SK-N-SH (cell line): ENCODE measurements at regions not wholly inside any gene's neighbourhood (a gene's known extent, or its start where the extent isn't known, plus 50 kb on each side); places are given as distances from the start of the nearest gene placed in this dataset.

Experiments
- CTCF ChIA-PET: fragments of 300-600, 350-600 bp; formaldehyde crosslinking; extraction: SDS; loops from one replicate; lab custom pipeline; 2021; lab: Yijun Ruan, JAX
- POLR2A ChIA-PET: fragments of 350-600 bp; sonication (Branson Sonifier 250); formaldehyde crosslinking; extraction: SDS; loops from one replicate; lab custom pipeline; 2020; ENCODE audit warnings: antibody characterized with exemption, inconsistent platforms; lab: Yijun Ruan, JAX
- DNase-seq: peaks from one replicate; pipeline ENCODE4 v3.0.0; 2012
- H2AFZ ChIP-seq: fragments of 200-600 bp; sonication (generic); 2 replicates; pipeline ENCODE4 v1.8.1; 2016; ENCODE audit warnings: antibody characterized with exemption, mild to moderate bottlenecking, low read depth
- H3F3A ChIP-seq: fragments of 200-600 bp; sonication (generic); replicated peaks from 2 replicates; pipeline ENCODE3; 2016; ENCODE audit warnings: antibody characterized with exemption, mild to moderate bottlenecking; ENCODE audit not compliant: insufficient read depth
- H3K27ac ChIP-seq, 2 experiments: fragments of 200-500 bp in 1 of 2; fragments of 200-600 bp in 1 of 2; sonication (Bioruptor generic) in 1 of 2; sonication (generic), shearing (Covaris generic) in 1 of 2; 2 replicates each; pipeline versions ENCODE4 v1.5.1 to v1.6.1; 2014 to 2016; ENCODE audit warnings: low read depth in 2 of 2, inconsistent platforms in 1 of 2, low read length in 1 of 2, mild to moderate bottlenecking in 1 of 2, mixed read lengths in 1 of 2
- H3K27me3 ChIP-seq: fragments of 200-600 bp; sonication (generic), shearing (Covaris generic); 2 replicates; pipeline ENCODE4 v1.6.1; 2016; ENCODE audit warnings: mixed run types; ENCODE audit not compliant: insufficient read depth
- H3K36me3 ChIP-seq, 2 experiments: fragments of 200-500 bp in 1 of 2; fragments of 200-600 bp in 1 of 2; sonication (Bioruptor generic) in 1 of 2; sonication (generic) in 1 of 2; replicated peaks in 1 of 2; 2 replicates each; pipeline versions ENCODE3 to v1.5.1; 2014 to 2016; ENCODE audit warnings: low read length in 1 of 2, mild to moderate bottlenecking in 1 of 2; ENCODE audit not compliant: insufficient read depth in 2 of 2, control insufficient read depth in 1 of 2
- H3K4me1 ChIP-seq, 2 experiments: fragments of 200-500 bp in 1 of 2; fragments of 200-600 bp in 1 of 2; sonication (Bioruptor generic) in 1 of 2; sonication (generic), shearing (Covaris generic) in 1 of 2; 2 replicates each; pipeline versions ENCODE4 v1.5.1 to v1.6.1; 2014 to 2016; ENCODE audit warnings: low read depth in 1 of 2, low read length in 1 of 2, mixed run types in 1 of 2; ENCODE audit not compliant: insufficient read depth in 2 of 2, control insufficient read depth in 1 of 2
- H3K4me2 ChIP-seq: fragments of 200-600 bp; sonication (generic), shearing (Covaris generic); 2 replicates; pipeline ENCODE4 v1.6.1; 2017; ENCODE audit warnings: mixed run types
- H3K4me3 ChIP-seq, 2 experiments: fragments of 200-500 bp in 1 of 2; fragments of 200-600 bp in 1 of 2; sonication (Bioruptor generic) in 1 of 2; sonication (generic), shearing (Covaris generic) in 1 of 2; 2 replicates each; pipeline versions ENCODE4 v1.5.1 to v1.8.1; 2014 to 2016; ENCODE audit warnings: low read depth in 2 of 2, inconsistent platforms in 1 of 2, low read length in 1 of 2, mild to moderate bottlenecking in 1 of 2, mixed read lengths in 1 of 2, moderate library complexity in 1 of 2
- H3K79me2 ChIP-seq: fragments of 200-600 bp; sonication (generic); 2 replicates; pipeline ENCODE4 v1.8.1; 2017; ENCODE audit warnings: mild to moderate bottlenecking; ENCODE audit not compliant: insufficient read depth
- H3K9ac ChIP-seq: fragments of 200-600 bp; sonication (generic); 2 replicates; pipeline ENCODE4 v1.6.1; 2017; ENCODE audit warnings: mixed run types
- H3K9me2 ChIP-seq: fragments of 200-600 bp; sonication (generic); 2 replicates; pipeline ENCODE4 v1.6.1; 2017; ENCODE audit warnings: mixed run types
- H3K9me3 ChIP-seq: fragments of 200-600 bp; sonication (generic); 2 replicates; pipeline ENCODE4 v1.6.1; 2017; ENCODE audit warnings: mixed run types, mild to moderate bottlenecking, moderate library complexity
- H4K20me1 ChIP-seq: fragments of 200-600 bp; sonication (generic); 2 replicates; pipeline ENCODE4 v1.6.1; 2017; ENCODE audit warnings: mild to moderate bottlenecking, mixed run types; ENCODE audit not compliant: insufficient read depth
- CHD2 ChIP-seq: fragments of 150-350 bp; IDR thresholded peaks from 2 replicates; pipeline ENCODE4 v1.6.1; 2018; ENCODE audit warnings: low read length; ENCODE audit not compliant: partially characterized antibody
- ELF1 ChIP-seq: IDR thresholded peaks from 2 replicates; pipeline ENCODE4 v1.4.0; 2012
- FOSL2 ChIP-seq: IDR thresholded peaks from 2 replicates; pipeline ENCODE4 v1.4.0; 2012; ENCODE audit warnings: low read depth, mild to moderate bottlenecking, moderate library complexity, borderline replicate concordance
- FOXJ3 ChIP-seq: sonication (generic); formaldehyde crosslinking; IDR thresholded peaks from 2 replicates; pipeline ENCODE4 v1.5.1; 2020; ENCODE audit warnings: mild to moderate bottlenecking, missing genetic modification reagents
- GABPA ChIP-seq: IDR thresholded peaks from 2 replicates; pipeline ENCODE4 v1.4.0; 2012; ENCODE audit warnings: low read depth, mild to moderate bottlenecking
- IRF3 ChIP-seq: fragments of 150-350 bp; IDR thresholded peaks from 2 replicates; pipeline ENCODE4 v1.6.1; 2016; ENCODE audit warnings: mild to moderate bottlenecking, low read depth, low read length
- JUND ChIP-seq: IDR thresholded peaks from 2 replicates; pipeline ENCODE4 v1.4.0; 2012
- MAX ChIP-seq: IDR thresholded peaks from 2 replicates; pipeline ENCODE4 v1.4.0; 2012; ENCODE audit warnings: low read depth
- MXI1 ChIP-seq: IDR thresholded peaks from 2 replicates; pipeline ENCODE4 v1.6.1; 2012; ENCODE audit warnings: mild to moderate bottlenecking, low read depth, low read length, improper control_type of control experiment
- NRF1 ChIP-seq: IDR thresholded peaks from 2 replicates; pipeline ENCODE4 v1.6.1; 2012; ENCODE audit warnings: low read depth, mild to moderate bottlenecking, low read length
- RCOR1 ChIP-seq: fragments of 150-350 bp; IDR thresholded peaks from 2 replicates; pipeline ENCODE4 v1.6.1; 2017; ENCODE audit warnings: antibody characterized with exemption, low read length
- REST ChIP-seq: IDR thresholded peaks from 2 replicates; pipeline ENCODE4 v1.6.1; 2012; ENCODE audit warnings: mild to moderate bottlenecking, low read depth, low read length, moderate library complexity
- RXRA ChIP-seq: IDR thresholded peaks from 2 replicates; pipeline ENCODE4 v1.4.0; 2012; ENCODE audit warnings: low read depth, mild to moderate bottlenecking, borderline replicate concordance
- SIN3A ChIP-seq: IDR thresholded peaks from 2 replicates; pipeline ENCODE4 v1.6.1; 2012; ENCODE audit warnings: low read depth, mild to moderate bottlenecking, low read length, moderate library complexity, borderline replicate concordance
- SMC3 ChIP-seq: IDR thresholded peaks from 2 replicates; pipeline ENCODE4 v1.6.1; 2012; ENCODE audit warnings: low read depth, low read length, improper control_type of control experiment
- TEAD4 ChIP-seq: IDR thresholded peaks from 2 replicates; pipeline ENCODE4 v1.4.0; 2012; ENCODE audit warnings: mild to moderate bottlenecking, borderline replicate concordance; ENCODE audit not compliant: insufficient read depth
- YY1 ChIP-seq: IDR thresholded peaks from 2 replicates; pipeline ENCODE4 v1.4.0; 2012; ENCODE audit warnings: low read depth, mild to moderate bottlenecking
- WGBS: methylation state at CpG from one replicate; pipeline ENCODE4 v1.1.6; 2017; ENCODE audit warnings: low lambda C conversion rate; 5-methylcytosine and 5-hydroxymethylcytosine counted together
- TF ChIP-seq, protein P1 (sequence below): IDR thresholded peaks from 2 replicates; pipeline ENCODE4 v1.4.0; 2012; ENCODE audit warnings: low read depth, borderline replicate concordance
- TF ChIP-seq, protein P2 (sequence below): IDR thresholded peaks from 2 replicates; pipeline ENCODE4; 2012

DNA sequence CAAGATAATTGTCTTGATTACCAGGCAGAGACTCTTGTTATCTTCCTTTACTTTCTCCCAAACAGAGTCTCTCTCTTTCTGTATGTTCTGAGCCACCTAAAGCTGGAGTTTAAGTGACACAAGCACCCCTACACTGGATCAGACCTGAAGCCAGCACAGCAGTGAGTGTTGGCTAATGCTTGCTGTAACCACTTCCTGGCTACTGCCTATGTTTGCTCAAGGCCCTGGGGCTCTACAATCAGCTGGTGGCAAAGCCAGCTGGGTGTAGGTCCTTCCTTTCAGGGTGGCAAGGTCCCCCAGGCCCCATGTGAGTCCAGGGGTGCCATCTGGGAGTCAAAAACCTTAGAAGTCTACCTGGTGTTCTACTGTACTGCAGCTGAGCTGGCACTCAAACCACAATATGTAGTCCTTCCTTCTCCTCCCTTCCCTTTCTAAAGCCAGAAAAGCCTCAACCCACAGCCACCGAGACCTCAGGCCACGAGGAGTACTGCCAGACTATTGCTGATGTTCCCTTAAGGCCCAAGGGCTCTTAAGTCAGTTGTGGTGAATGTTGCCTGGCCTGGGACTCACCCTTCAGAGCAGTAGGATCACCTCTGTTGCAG lies 416.3 kb downstream of the ADRA2A start:
- H3K9me3 ChIP-seq, result no peaks in the 10 kb centered on the region
- no peaks in the 10 kb centered on the region for H3K27me3 ChIP-seq
- no peak overlapping the region for H3K4me2 ChIP-seq
- no peaks in the 10 kb centered on the region for H3K9me2 ChIP-seq
- H3K36me3 ChIP-seq, result no peaks in the 10 kb centered on the region
- no peaks in the 10 kb centered on the region for H3K79me2 ChIP-seq
- H4K20me1 ChIP-seq, result no peaks in the 10 kb centered on the region
- POLR2A ChIA-PET, result no interaction called here
- DNase-seq, result no peak
- no peak overlapping the region for H3K9ac ChIP-seq
- TF ChIP-seq JUND, result no peak
- no peak for TF ChIP-seq TEAD4
- TF ChIP-seq GABPA, result no peak
- TF ChIP-seq RXRA, result no peak
- no peak for TF ChIP-seq YY1
- TF ChIP-seq IRF3, result no peak
- TF ChIP-seq NRF1, result no peak
- TF ChIP-seq, protein P1, sequence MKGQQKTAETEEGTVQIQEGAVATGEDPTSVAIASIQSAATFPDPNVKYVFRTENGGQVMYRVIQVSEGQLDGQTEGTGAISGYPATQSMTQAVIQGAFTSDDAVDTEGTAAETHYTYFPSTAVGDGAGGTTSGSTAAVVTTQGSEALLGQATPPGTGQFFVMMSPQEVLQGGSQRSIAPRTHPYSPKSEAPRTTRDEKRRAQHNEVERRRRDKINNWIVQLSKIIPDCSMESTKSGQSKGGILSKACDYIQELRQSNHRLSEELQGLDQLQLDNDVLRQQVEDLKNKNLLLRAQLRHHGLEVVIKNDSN, result no peak
- no peaks in the 10 kb centered on the region for H3F3A ChIP-seq
- WGBS, result 0% methylated on average over 2 of the region's 2 CpGs
- CTCF ChIA-PET, result interaction anchor here (1.0 kb wide), 1 partner anchor 11 kb away, joined by 3 read pairs; no protein-coding TSS in a partner anchor
- no peak overlapping the region for H2AFZ ChIP-seq
- no peak overlapping the region for H3K4me3 ChIP-seq
- no peaks in the 10 kb centered on the region for H3K4me1 ChIP-seq
- no peak overlapping the region for H3K27ac ChIP-seq

DNA sequence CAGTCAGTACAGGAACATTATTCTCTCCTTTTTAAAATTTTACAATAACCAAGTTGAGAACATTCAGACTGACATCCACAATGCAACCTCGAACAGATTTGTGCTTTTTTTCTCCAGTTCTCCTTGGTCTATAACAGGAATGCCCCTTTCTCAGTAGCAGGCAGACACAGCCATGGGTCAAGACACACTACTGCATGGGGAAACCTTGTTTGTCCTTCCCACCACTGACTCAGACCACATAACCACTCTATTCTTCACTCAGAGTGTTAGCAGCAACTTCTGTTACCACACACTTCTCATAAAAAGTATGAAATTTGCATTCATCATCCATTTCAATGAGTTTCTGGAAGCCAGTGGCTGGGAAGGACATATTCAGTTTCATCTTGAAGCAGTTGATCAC lies 421.7 kb downstream of the ADRA2A start:
- no peak overlapping the region; a peak in 1 of 4 replicates for H3K4me3 ChIP-seq
- H3K9me3 ChIP-seq, result 0 out of 2 replicates have a peak, but pooled peaks cover 4% of the 10 kb centered on the region
- H3K4me1 ChIP-seq, result no peaks in the 10 kb centered on the region
- H3K79me2 ChIP-seq, result no peaks in the 10 kb centered on the region
- no peak overlapping the region for H3K27ac ChIP-seq
- POLR2A ChIA-PET, result no interaction called here
- no peak overlapping the region for H3K4me2 ChIP-seq
- H2AFZ ChIP-seq, result no peak overlapping the region
- WGBS, result 0% methylated on average over 1 of the region's 1 CpG
- no peaks in the 10 kb centered on the region for H3K9me2 ChIP-seq
- H3K36me3 ChIP-seq, result no peaks in the 10 kb centered on the region
- no peaks in the 10 kb centered on the region for H3F3A ChIP-seq
- H3K9ac ChIP-seq, result no peak overlapping the region
- no peak for DNase-seq
- CTCF ChIA-PET, result no interaction called here
- no peaks in the 10 kb centered on the region for H3K27me3 ChIP-seq
- no peaks in the 10 kb centered on the region for H4K20me1 ChIP-seq
- TF ChIP-seq IRF3 (no peak), FOSL2 (no peak), RCOR1 (no peak), CHD2 (no peak), JUND (no peak), FOXJ3 (CRISPR knock-in tag) (no peak), NRF1 (no peak), SMC3 (no peak), ELF1 (no peak), RXRA (no peak), MXI1 (no peak), REST (no peak), SIN3A (no peak), MAX (no peak)
- TF ChIP-seq, protein P2, sequence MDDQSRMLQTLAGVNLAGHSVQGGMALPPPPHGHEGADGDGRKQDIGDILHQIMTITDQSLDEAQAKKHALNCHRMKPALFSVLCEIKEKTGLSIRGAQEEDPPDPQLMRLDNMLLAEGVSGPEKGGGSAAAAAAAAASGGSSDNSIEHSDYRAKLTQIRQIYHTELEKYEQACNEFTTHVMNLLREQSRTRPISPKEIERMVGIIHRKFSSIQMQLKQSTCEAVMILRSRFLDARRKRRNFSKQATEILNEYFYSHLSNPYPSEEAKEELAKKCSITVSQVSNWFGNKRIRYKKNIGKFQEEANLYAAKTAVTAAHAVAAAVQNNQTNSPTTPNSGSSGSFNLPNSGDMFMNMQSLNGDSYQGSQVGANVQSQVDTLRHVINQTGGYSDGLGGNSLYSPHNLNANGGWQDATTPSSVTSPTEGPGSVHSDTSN, result no peak
- TF ChIP-seq, protein P1, result no peak
